ENCODE measurements at regions not wholly inside any gene's neighbourhood (a gene's known extent, or its start where the extent isn't known, plus 50 kb on each side); places are given as distances from the start of the nearest gene placed in this dataset.
A peak's percentile ranks its signal among the peaks of the same experiment; 100 is the strongest.

- intact Hi-C loops (cut with DNase I; ENCODE audit: low total_unique reads) = no loop called here
- WGBS, 2 donors = 84% methylated on average over 15 to 16 of the region's 16 CpGs
- DNase-seq (ENCODE audit: low spot score in 2 of 2) = peak in 1 of 2 donors; percentile 81
- no peak overlapping the region for H3K4me3 ChIP-seq (ENCODE audit: low read depth, poor library complexity, severe bottlenecking)
- TF ChIP-seq POLR2A (IDR thresholded peaks at IDR 0.05) (no peak), CTCF (IDR thresholded peaks at IDR 0.05) (no peak)
Measured at GRCh38 chr2:2904721-2905350, 472.8 kb downstream of the EIPR1 start.

GRCh38 chr2:2902547-2903281 lies 474.9 kb downstream of the EIPR1 start:
- TF ChIP-seq CTCF (IDR thresholded peaks at IDR 0.05) (no peak), POLR2A (IDR thresholded peaks at IDR 0.05) (no peak)
- WGBS, 2 donors = 74 to 83% methylated on average over 8 of the region's 8 CpGs
- DNase-seq (ENCODE audit: low spot score in 2 of 2) = peak in 1 of 2 donors; percentile 56
- intact Hi-C loops (cut with DNase I; ENCODE audit: low total_unique reads) = no loop called here
- H3K4me3 ChIP-seq (ENCODE audit: low read depth, poor library complexity, severe bottlenecking) = no peak overlapping the region

GRCh38 chr2:2901384-2902345 lies 476.0 kb downstream of the EIPR1 start:
- H3K4me3 ChIP-seq (ENCODE audit: low read depth, poor library complexity, severe bottlenecking) = no peak overlapping the region
- DNase-seq (ENCODE audit: low spot score in 2 of 2) = peak in 1 of 2 donors; percentile 45
- 61 to 66% methylated on average over 13 of the region's 13 CpGs for WGBS, 2 donors
- TF ChIP-seq POLR2A (IDR thresholded peaks at IDR 0.05) (no peak), CTCF (IDR thresholded peaks at IDR 0.05) (no peak)
- intact Hi-C loops (cut with DNase I; ENCODE audit: low total_unique reads) = no loop called here

- WGBS, 2 donors = 40 to 45% methylated on average over 4 of the region's 4 CpGs
- DNase-seq (ENCODE audit: low spot score in 2 of 2) = no peak
- H3K4me3 ChIP-seq (ENCODE audit: low read depth, poor library complexity, severe bottlenecking) = no peak overlapping the region
- TF ChIP-seq POLR2A (IDR thresholded peaks at IDR 0.05) = no peak
- no peak for TF ChIP-seq CTCF (IDR thresholded peaks at IDR 0.05)
- intact Hi-C loops (cut with DNase I; ENCODE audit: low total_unique reads) = no loop called here
Measured at GRCh38 chr2:2899826-2900225, 477.8 kb downstream of the EIPR1 start.

GRCh38 chr2:2898744-2899143 lies 478.9 kb downstream of the EIPR1 start:
- TF ChIP-seq POLR2A (IDR thresholded peaks at IDR 0.05) (no peak), CTCF (IDR thresholded peaks at IDR 0.05) (no peak)
- H3K4me3 ChIP-seq (ENCODE audit: low read depth, poor library complexity, severe bottlenecking) = no peak overlapping the region
- intact Hi-C loops (cut with DNase I; ENCODE audit: low total_unique reads) = no loop called here
- 66 to 69% methylated on average over 2 of the region's 2 CpGs for WGBS, 2 donors
- no peak for DNase-seq (ENCODE audit: low spot score in 2 of 2)

All from lower leg skin (tissue), 4 donors.